ENCODE measurements at regions not wholly inside any gene's neighbourhood (a gene's known extent, or its start where the extent isn't known, plus 50 kb on each side); places are given as distances from the start of the nearest gene placed in this dataset.

DNA sequence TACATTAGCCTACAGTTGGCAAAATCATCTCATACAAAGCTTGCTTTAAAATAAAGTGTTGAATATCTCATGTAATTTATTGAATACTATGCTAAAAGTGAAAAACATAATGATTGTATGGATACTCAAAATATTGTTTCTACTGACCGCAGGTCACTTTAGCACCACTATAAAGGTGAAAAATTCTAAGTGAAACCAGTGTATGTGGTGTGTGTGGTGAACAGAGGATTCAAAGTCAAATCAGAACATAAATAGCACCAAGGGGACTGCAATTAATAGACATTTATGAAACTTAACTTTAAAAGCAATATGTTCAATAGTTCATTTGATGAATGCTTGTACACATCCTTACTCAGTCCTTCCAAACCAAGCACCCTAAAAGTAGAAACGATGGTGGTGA lies 145.8 kb downstream of the AKAIN1 start:
- no peak for ATAC-seq (ENCODE audit: low FRiP score in 2 of 2)
- WGBS, 2 donors: 75 to 87% methylated on average over 2 of the region's 2 CpGs
- Histone ChIP-seq H3K9me3 (no peaks in the 10 kb centered on the region), H3K36me3 (no peaks in the 10 kb centered on the region), H3K27me3 (no peaks in the 10 kb centered on the region), H3K27ac (no peak overlapping the region), H3K4me1 (no peaks in the 10 kb centered on the region), H3K4me3 (no peak overlapping the region)
- TF ChIP-seq POLR2A (IDR thresholded peaks at IDR 0.05) (no peak), CTCF (IDR thresholded peaks at IDR 0.05) (no peak), EP300 (IDR thresholded peaks at IDR 0.05) (no peak), POLR2AphosphoS5 (IDR thresholded peaks at IDR 0.05) (no peak)
- no peak for DNase-seq

- Histone ChIP-seq H3K9me3 (no peaks in the 10 kb centered on the region), H3K27me3 (no peaks in the 10 kb centered on the region), H3K4me1 (no peaks in the 10 kb centered on the region), H3K27ac (no peak overlapping the region), H3K36me3 (no peaks in the 10 kb centered on the region), H3K4me3 (no peak overlapping the region)
- DNase-seq (no peak), ATAC-seq (ENCODE audit: low FRiP score in 2 of 2) (no peak)
- WGBS, 2 donors: 85 to 93% methylated on average over 3 of the region's 3 CpGs
- no peak for TF ChIP-seq POLR2A (IDR thresholded peaks at IDR 0.05)
Measured at GRCh38 chr18:5049124-5049523, 147.9 kb downstream of the AKAIN1 start.

DNA sequence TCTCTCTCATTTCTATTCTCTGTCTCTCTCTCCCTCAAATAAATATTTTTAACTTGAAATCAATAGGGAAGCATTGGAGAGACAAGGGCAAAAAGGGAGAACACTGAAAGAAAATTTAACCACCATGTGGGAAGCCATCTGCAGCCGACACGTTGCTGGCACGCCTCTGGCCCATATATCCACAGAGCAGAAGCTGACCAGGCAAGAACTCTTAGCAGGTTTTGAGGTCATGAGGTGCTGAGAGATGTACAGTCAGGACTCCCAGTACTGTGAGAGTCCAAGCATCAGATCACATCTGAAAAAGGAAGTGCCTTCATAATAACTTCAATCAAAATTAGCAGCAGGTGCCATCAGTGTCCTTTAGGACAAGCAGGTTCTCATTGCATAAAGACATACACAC lies 156.6 kb downstream of the AKAIN1 start:
- H3K4me3 ChIP-seq: no peak overlapping the region
- H3K4me1 ChIP-seq: no peaks in the 10 kb centered on the region
- no peak for TF ChIP-seq CTCF (IDR thresholded peaks at IDR 0.05)
- TF ChIP-seq POLR2AphosphoS5 (IDR thresholded peaks at IDR 0.05): no peak
- no peak for TF ChIP-seq POLR2A (IDR thresholded peaks at IDR 0.05)
- TF ChIP-seq EP300 (IDR thresholded peaks at IDR 0.05): no peak
- no peaks in the 10 kb centered on the region for H3K27me3 ChIP-seq
- DNase-seq: no peak
- H3K9me3 ChIP-seq: no peaks in the 10 kb centered on the region
- no peaks in the 10 kb centered on the region for H3K36me3 ChIP-seq
- ATAC-seq (ENCODE audit: low FRiP score in 2 of 2): no peak
- H3K27ac ChIP-seq: no peak overlapping the region
- 82 to 85% methylated on average over 3 of the region's 3 CpGs for WGBS, 2 donors

DNA sequence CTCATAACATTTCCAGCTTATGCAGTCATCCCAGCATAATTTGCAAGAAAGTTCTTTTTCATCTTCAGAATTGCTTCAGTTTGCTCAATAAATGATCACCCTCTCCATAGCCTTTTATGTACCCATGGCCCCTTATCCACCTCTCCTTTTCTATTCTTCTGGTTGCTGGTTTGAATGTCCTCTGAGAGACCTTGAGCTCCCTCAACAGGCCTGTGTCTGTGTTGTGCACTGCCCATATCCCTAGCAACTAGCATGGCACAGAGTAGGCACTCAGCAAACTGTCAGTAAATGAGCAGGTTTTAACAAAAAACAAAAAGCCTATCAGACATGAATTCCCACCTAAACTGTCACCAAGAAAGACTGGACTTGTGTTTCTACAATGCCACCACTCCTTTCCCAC lies 160.5 kb downstream of the AKAIN1 start:
- no peaks in the 10 kb centered on the region for H3K27me3 ChIP-seq
- H3K27ac ChIP-seq: no peak overlapping the region
- no peaks in the 10 kb centered on the region for H3K4me1 ChIP-seq
- no peak for DNase-seq
- H3K4me3 ChIP-seq: no peak overlapping the region
- no peaks in the 10 kb centered on the region for H3K36me3 ChIP-seq
- TF ChIP-seq POLR2A (IDR thresholded peaks at IDR 0.05) (no peak), EP300 (IDR thresholded peaks at IDR 0.05) (no peak), POLR2AphosphoS5 (IDR thresholded peaks at IDR 0.05) (no peak), CTCF (IDR thresholded peaks at IDR 0.05) (no peak)
- ATAC-seq (ENCODE audit: low FRiP score in 2 of 2): no peak
- no peaks in the 10 kb centered on the region for H3K9me3 ChIP-seq

GRCh38 chr18:5031216-5031615 lies 165.8 kb downstream of the AKAIN1 start:
- H3K4me1 ChIP-seq: no peaks in the 10 kb centered on the region
- no peaks in the 10 kb centered on the region for H3K36me3 ChIP-seq
- no peaks in the 10 kb centered on the region for H3K9me3 ChIP-seq
- TF ChIP-seq CTCF (IDR thresholded peaks at IDR 0.05) (no peak), EP300 (IDR thresholded peaks at IDR 0.05) (no peak), POLR2AphosphoS5 (IDR thresholded peaks at IDR 0.05) (no peak), POLR2A (IDR thresholded peaks at IDR 0.05) (no peak)
- no peak overlapping the region for H3K27ac ChIP-seq
- ATAC-seq (ENCODE audit: low FRiP score in 2 of 2) (no peak), DNase-seq (no peak)
- no peaks in the 10 kb centered on the region for H3K27me3 ChIP-seq
- no peak overlapping the region for H3K4me3 ChIP-seq
- WGBS, 2 donors: 48 to 62% methylated on average over 2 of the region's 2 CpGs
